ENCODE measurements at regions not wholly inside any gene's neighbourhood (a gene's known extent, or its start where the extent isn't known, plus 50 kb on each side); places are given as distances from the start of the nearest gene placed in this dataset.

- no peak for FAIRE-seq
- no peaks in the 10 kb centered on the region for H4K20me1 ChIP-seq (ENCODE audit: control insufficient read depth, extremely low read depth, insufficient read depth, low read length)
- no peak overlapping the region for H3K4me3 ChIP-seq (ENCODE audit: control insufficient read depth in 2 of 3, extremely low read depth in 1 of 3, insufficient read depth in 2 of 3, low read depth in 1 of 3, low read length in 3 of 3)
- H3K27me3 ChIP-seq (ENCODE audit: control insufficient read depth, extremely low read depth, insufficient read depth, low read length), result no peaks in the 10 kb centered on the region
- no peak overlapping the region for H3K9ac ChIP-seq (ENCODE audit: control insufficient read depth, extremely low read depth, insufficient read depth, low read length)
- no peaks in the 10 kb centered on the region for H3K79me2 ChIP-seq (ENCODE audit: control insufficient read depth, insufficient read depth, low read length)
- TF ChIP-seq CTCF (optimal IDR thresholded peaks at IDR 0.05 in 1 of 3, IDR thresholded peaks at IDR 0.05 in 1 of 3, conservative IDR thresholded peaks at IDR 0.05 in 1 of 3; ENCODE audit: extremely low read depth in 1 of 3, insufficient read depth in 2 of 3, low read length in 3 of 3), result no peak
- no peak for TF ChIP-seq EZH2 (IDR thresholded peaks at IDR 0.05; ENCODE audit: low read length)
- H3K9me1 ChIP-seq (ENCODE audit: control insufficient read depth, extremely low read depth, insufficient read depth, low read length), result no peaks in the 10 kb centered on the region
- no peak for DNase-seq (ENCODE audit: low read depth, low spot score)
- H3K36me3 ChIP-seq (ENCODE audit: control insufficient read depth in 2 of 2, extremely low read depth in 1 of 2, insufficient read depth in 2 of 2, low read length in 2 of 2), result no peaks in the 10 kb centered on the region
- H2AFZ ChIP-seq (ENCODE audit: control insufficient read depth, low read length), result no peak overlapping the region
- H3K4me2 ChIP-seq (ENCODE audit: control insufficient read depth, extremely low read depth, insufficient read depth, low read depth, low read length), result no peak overlapping the region
- H3K9me3 ChIP-seq (ENCODE audit: control insufficient read depth, low read depth, low read length), result no peaks in the 10 kb centered on the region
- dilution Hi-C loops (cut with MboI; ENCODE audit: extremely low pct_ligation_motif_present, low sequenced_read_pairs), result no loop called here
- no peaks in the 10 kb centered on the region for H3K4me1 ChIP-seq (ENCODE audit: control insufficient read depth, extremely low read depth, insufficient read depth, low read length)
- H3K27ac ChIP-seq (ENCODE audit: control insufficient read depth, insufficient read depth, low read length), result no peak overlapping the region
Measured at GRCh38 chr2:198347946-198348345, 543.6 kb downstream of the PLCL1 start.

- Histone ChIP-seq H3K9me1 (ENCODE audit: control insufficient read depth, extremely low read depth, insufficient read depth, low read length) (no peaks in the 10 kb centered on the region), H3K27me3 (ENCODE audit: control insufficient read depth, extremely low read depth, insufficient read depth, low read length) (no peaks in the 10 kb centered on the region)
- FAIRE-seq, result no peak
Measured at GRCh38 chr2:198347349-198347748, 543.0 kb downstream of the PLCL1 start.

More at GRCh38 chr2:198347349-198347748, 543.0 kb downstream of the PLCL1 start:
- Histone ChIP-seq H3K79me2 (ENCODE audit: control insufficient read depth, insufficient read depth, low read length) (no peaks in the 10 kb centered on the region), H3K27ac (ENCODE audit: control insufficient read depth, insufficient read depth, low read length) (no peak overlapping the region), H3K9me3 (ENCODE audit: control insufficient read depth, low read depth, low read length) (no peaks in the 10 kb centered on the region), H3K4me3 (ENCODE audit: control insufficient read depth in 2 of 3, extremely low read depth in 1 of 3, insufficient read depth in 2 of 3, low read depth in 1 of 3, low read length in 3 of 3) (no peak overlapping the region), H3K9ac (ENCODE audit: control insufficient read depth, extremely low read depth, insufficient read depth, low read length) (no peak overlapping the region), H3K4me1 (ENCODE audit: control insufficient read depth, extremely low read depth, insufficient read depth, low read length) (no peaks in the 10 kb centered on the region), H2AFZ (ENCODE audit: control insufficient read depth, low read length) (no peak overlapping the region), H3K36me3 (ENCODE audit: control insufficient read depth in 2 of 2, extremely low read depth in 1 of 2, insufficient read depth in 2 of 2, low read length in 2 of 2) (no peaks in the 10 kb centered on the region), H3K4me2 (ENCODE audit: control insufficient read depth, extremely low read depth, insufficient read depth, low read depth, low read length) (no peak overlapping the region), H4K20me1 (ENCODE audit: control insufficient read depth, extremely low read depth, insufficient read depth, low read length) (no peaks in the 10 kb centered on the region)
- no peak for DNase-seq (ENCODE audit: low read depth, low spot score)
- dilution Hi-C loops (cut with MboI; ENCODE audit: extremely low pct_ligation_motif_present, low sequenced_read_pairs), result no loop called here
- TF ChIP-seq CTCF (optimal IDR thresholded peaks at IDR 0.05 in 1 of 3, IDR thresholded peaks at IDR 0.05 in 1 of 3, conservative IDR thresholded peaks at IDR 0.05 in 1 of 3; ENCODE audit: extremely low read depth in 1 of 3, insufficient read depth in 2 of 3, low read length in 3 of 3) (no peak), EZH2 (IDR thresholded peaks at IDR 0.05; ENCODE audit: low read length) (no peak)

Data from keratinocyte (primary cell).